SHP77 (cell line): ENCODE measurements at regions not wholly inside any gene's neighbourhood (a gene's known extent, or its start where the extent isn't known, plus 50 kb on each side); places are given as distances from the start of the nearest gene placed in this dataset.

Experiments
- DNase-seq, 2 experiments: peaks; one replicate each; lab custom pipeline; 2025; lab: John Stamatoyannopoulos, UW

GRCh38 chr12:76707772-76708171 lies 56.1 kb upstream of the ZDHHC17 start:
- no peak for DNase-seq

GRCh38 chr12:76708296-76708695 lies 55.6 kb upstream of the ZDHHC17 start:
- no peak for DNase-seq

- DNase-seq, result no peak
Measured at GRCh38 chr12:76711241-76711640, 52.7 kb upstream of the ZDHHC17 start.

DNA sequence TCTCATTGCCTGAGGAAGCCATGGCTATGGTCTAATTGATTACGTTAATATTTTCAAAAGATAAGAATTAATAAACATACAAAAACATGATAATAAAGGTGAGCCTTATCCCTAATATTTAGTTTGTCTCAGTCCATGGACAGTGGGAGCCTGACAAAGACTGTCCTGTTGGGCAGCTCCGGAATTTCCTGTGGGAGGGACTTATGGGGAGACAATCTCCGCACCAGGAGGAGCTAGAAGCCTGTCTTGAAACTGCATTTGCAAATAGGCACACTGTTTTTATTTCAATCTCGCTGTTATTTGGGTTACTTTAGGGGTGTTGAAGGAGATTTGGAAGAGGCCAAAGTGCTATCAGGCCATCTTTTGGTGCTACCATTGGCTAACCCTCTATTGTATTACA lies 50.8 kb upstream of the ZDHHC17 start:
- DNase-seq, result no peak

- no peak for DNase-seq
Measured at GRCh38 chr12:76713986-76714385, 49.9 kb upstream of the ZDHHC17 start.
